Stomach (tissue), 4 donors: ENCODE measurements at regions not wholly inside any gene's neighbourhood (a gene's known extent, or its start where the extent isn't known, plus 50 kb on each side); places are given as distances from the start of the nearest gene placed in this dataset.
"Not testable (repeated sequence)": the region's sequence is repeated elsewhere in the genome, so short reads cannot be mapped to it uniquely, and the experiment has no call there.

Experiments used
- POLR2A ChIP-seq, 4 donors: fragments of 450-650 bp; IDR thresholded peaks; one replicate each; pipeline ENCODE4 v1.6.1; 2016; ENCODE audit warnings: antibody characterized with exemption in 4 of 4, control low read depth in 2 of 4, mild to moderate bottlenecking in 1 of 4, moderate library complexity in 1 of 4
- TF ChIP-seq, protein P1 (sequence below), 7 experiments: fragments of 450-650 bp in 4 of 7; fragments of 200-600 bp in 3 of 7; sonication (generic) in 3 of 7; IDR thresholded peaks; one replicate each; pipeline ENCODE4 v1.5.1; 2016 to 2019; ENCODE audit warnings: antibody characterized with exemption in 7 of 7, control low read depth in 2 of 7, mild to moderate bottlenecking in 1 of 7

DNA sequence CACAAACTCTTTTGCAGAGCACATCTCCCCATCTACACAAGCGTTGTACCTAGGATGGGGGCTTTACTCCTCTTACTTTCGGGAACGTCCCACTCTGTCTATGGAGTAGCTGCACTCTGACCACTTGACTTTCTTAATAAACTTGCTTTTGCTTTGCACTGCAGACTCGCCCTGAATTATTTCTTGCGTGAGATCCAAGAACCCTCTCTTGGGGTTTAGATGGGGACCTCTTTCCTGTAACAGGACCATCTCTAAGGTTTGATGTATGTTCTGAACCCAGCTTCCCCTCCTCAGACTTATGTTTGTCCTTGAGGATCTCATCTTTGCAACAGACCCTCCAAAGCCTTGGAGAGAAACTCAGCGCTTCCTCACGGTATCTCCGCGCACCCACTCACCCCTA is 59.3 kb upstream of the MSMB start:
- TF ChIP-seq, protein P1, sequence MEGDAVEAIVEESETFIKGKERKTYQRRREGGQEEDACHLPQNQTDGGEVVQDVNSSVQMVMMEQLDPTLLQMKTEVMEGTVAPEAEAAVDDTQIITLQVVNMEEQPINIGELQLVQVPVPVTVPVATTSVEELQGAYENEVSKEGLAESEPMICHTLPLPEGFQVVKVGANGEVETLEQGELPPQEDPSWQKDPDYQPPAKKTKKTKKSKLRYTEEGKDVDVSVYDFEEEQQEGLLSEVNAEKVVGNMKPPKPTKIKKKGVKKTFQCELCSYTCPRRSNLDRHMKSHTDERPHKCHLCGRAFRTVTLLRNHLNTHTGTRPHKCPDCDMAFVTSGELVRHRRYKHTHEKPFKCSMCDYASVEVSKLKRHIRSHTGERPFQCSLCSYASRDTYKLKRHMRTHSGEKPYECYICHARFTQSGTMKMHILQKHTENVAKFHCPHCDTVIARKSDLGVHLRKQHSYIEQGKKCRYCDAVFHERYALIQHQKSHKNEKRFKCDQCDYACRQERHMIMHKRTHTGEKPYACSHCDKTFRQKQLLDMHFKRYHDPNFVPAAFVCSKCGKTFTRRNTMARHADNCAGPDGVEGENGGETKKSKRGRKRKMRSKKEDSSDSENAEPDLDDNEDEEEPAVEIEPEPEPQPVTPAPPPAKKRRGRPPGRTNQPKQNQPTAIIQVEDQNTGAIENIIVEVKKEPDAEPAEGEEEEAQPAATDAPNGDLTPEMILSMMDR (IDR thresholded peaks at IDR 0.05): not testable (repeated sequence)
- not testable (repeated sequence) for TF ChIP-seq POLR2A (IDR thresholded peaks at IDR 0.05)
